Osteoblast (primary cell): ENCODE measurements at regions not wholly inside any gene's neighbourhood (a gene's known extent, or its start where the extent isn't known, plus 50 kb on each side); places are given as distances from the start of the nearest gene placed in this dataset.

Source experiments
- DNase-seq: peaks from one replicate; pipeline ENCODE4 v3.0.0; 2011; ENCODE audit warnings: low spot score, mixed read lengths; ENCODE audit not compliant: insufficient read length; ENCODE audit errors: missing footprints
- H2AFZ ChIP-seq: 2 replicates; pipeline ENCODE4 v1.6.0; 2011; ENCODE audit warnings: mild to moderate bottlenecking, low read length
- H3K27ac ChIP-seq: 2 replicates; pipeline ENCODE4 v1.5.1; 2011; ENCODE audit warnings: mild to moderate bottlenecking, low read depth, low read length, moderate library complexity
- H3K27me3 ChIP-seq: 2 replicates; pipeline ENCODE4 v1.6.0; 2012; ENCODE audit warnings: mild to moderate bottlenecking, control low read depth, inconsistent platforms, low read length, moderate library complexity; ENCODE audit not compliant: insufficient read depth
- H3K36me3 ChIP-seq: 2 replicates; pipeline ENCODE4 v1.5.1; 2011; ENCODE audit warnings: mild to moderate bottlenecking, low read length, control low read depth, moderate library complexity; ENCODE audit not compliant: insufficient read depth
- H3K4me1 ChIP-seq: 2 replicates; pipeline ENCODE4 v1.5.1; 2011; ENCODE audit warnings: mild to moderate bottlenecking, low read length, control low read depth, moderate library complexity; ENCODE audit not compliant: insufficient read depth
- H3K4me2 ChIP-seq: 2 replicates; pipeline ENCODE4 v1.6.0; 2011; ENCODE audit warnings: mild to moderate bottlenecking, low read length; ENCODE audit not compliant: insufficient read depth
- H3K4me3 ChIP-seq: fragments of 200-600 bp; sonication (generic); 3 replicates; pipeline ENCODE4 v1.5.1; 2012; ENCODE audit warnings: mild to moderate bottlenecking, low read length, inconsistent platforms; ENCODE audit not compliant: insufficient read depth
- H3K79me2 ChIP-seq: 2 replicates; pipeline ENCODE4 v1.6.0; 2012; ENCODE audit warnings: mild to moderate bottlenecking, low read length, control low read depth, inconsistent platforms; ENCODE audit not compliant: insufficient read depth
- H3K9me3 ChIP-seq: 2 replicates; pipeline ENCODE4 v1.5.1; 2011; ENCODE audit warnings: low read depth, low read length, control low read depth
- H4K20me1 ChIP-seq: 2 replicates; pipeline ENCODE4 v1.6.0; 2012; ENCODE audit warnings: mild to moderate bottlenecking, low read length, control low read depth; ENCODE audit not compliant: insufficient read depth
- TF ChIP-seq, protein P1 (sequence below): IDR thresholded peaks from 2 replicates; pipeline ENCODE4 v1.5.1; 2011; ENCODE audit warnings: mild to moderate bottlenecking, low read depth, low read length, moderate library complexity; ENCODE audit errors: extremely low read depth

DNA sequence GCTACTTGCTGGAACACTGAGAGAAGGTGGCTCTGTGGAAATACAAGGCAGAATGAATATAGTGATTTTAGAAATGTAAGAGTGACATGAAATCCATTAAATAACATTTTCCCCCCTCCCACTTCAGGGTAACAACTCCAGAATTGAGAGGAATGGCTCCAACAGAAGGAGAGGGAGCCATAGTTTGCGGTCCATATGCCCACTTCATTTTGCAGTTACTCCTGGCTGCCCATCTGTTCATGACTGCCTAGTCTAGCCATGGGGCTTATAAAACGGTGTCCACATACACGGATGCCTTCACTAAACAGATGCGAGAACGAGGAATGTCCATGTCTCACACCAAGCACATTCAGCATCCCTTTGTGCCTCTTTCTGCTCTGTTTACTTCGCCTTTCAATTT lies 186.7 kb downstream of the TMEM38B start:
- TF ChIP-seq, protein P1, sequence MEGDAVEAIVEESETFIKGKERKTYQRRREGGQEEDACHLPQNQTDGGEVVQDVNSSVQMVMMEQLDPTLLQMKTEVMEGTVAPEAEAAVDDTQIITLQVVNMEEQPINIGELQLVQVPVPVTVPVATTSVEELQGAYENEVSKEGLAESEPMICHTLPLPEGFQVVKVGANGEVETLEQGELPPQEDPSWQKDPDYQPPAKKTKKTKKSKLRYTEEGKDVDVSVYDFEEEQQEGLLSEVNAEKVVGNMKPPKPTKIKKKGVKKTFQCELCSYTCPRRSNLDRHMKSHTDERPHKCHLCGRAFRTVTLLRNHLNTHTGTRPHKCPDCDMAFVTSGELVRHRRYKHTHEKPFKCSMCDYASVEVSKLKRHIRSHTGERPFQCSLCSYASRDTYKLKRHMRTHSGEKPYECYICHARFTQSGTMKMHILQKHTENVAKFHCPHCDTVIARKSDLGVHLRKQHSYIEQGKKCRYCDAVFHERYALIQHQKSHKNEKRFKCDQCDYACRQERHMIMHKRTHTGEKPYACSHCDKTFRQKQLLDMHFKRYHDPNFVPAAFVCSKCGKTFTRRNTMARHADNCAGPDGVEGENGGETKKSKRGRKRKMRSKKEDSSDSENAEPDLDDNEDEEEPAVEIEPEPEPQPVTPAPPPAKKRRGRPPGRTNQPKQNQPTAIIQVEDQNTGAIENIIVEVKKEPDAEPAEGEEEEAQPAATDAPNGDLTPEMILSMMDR, result no peak
- Histone ChIP-seq H4K20me1 (no peaks in the 10 kb centered on the region), H3K4me2 (no peak overlapping the region), H3K4me1 (no peaks in the 10 kb centered on the region), H3K9me3 (no peaks in the 10 kb centered on the region), H3K36me3 (no peaks in the 10 kb centered on the region), H3K27ac (no peak overlapping the region), H3K4me3 (no peak overlapping the region), H3K79me2 (no peaks in the 10 kb centered on the region), H3K27me3 (no peaks in the 10 kb centered on the region), H2AFZ (no peak overlapping the region)
- no peak for DNase-seq

DNA sequence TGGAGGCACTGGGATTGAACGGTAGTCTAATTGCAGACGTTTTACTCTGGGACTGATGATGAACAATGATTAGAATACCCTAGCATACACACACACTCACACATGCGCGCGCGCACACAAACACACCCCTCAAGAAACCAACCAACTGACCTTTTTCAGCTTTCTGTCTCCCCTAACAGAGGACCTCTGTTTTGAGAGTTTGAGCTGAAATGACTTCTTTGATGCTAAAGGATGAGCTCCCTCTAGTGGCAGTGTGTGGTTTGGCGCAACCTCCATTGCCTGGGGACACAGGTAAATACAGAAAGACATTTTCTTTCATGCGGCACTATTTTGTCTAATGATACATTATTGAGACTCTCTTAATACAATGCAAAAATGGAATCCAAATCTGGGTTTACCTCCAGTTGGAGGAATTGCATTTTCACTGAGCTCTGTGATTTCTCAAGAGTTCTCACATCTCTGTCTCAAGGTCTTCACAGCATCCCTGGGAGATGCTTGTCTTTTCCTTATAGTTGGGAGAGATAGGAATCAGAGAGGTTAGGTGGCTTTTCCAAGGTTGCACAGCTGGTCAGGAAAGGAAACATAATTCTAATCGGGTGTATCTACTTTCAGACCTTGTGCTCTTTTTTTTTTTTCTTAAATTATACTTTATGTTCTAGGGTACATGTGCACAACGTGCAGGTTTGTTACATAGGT lies 187.5 kb downstream of the TMEM38B start:
- Histone ChIP-seq H3K79me2 (no peaks in the 10 kb centered on the region), H3K4me3 (no peak overlapping the region), H3K27ac (no peak overlapping the region), H3K36me3 (no peaks in the 10 kb centered on the region), H3K4me1 (no peaks in the 10 kb centered on the region), H3K9me3 (no peaks in the 10 kb centered on the region), H3K4me2 (no peak overlapping the region), H3K27me3 (no peaks in the 10 kb centered on the region), H2AFZ (peak overlapping the region; percentile 68), H4K20me1 (no peaks in the 10 kb centered on the region)
- DNase-seq, result no peak
- TF ChIP-seq, protein P1, result peak; percentile 91

DNA sequence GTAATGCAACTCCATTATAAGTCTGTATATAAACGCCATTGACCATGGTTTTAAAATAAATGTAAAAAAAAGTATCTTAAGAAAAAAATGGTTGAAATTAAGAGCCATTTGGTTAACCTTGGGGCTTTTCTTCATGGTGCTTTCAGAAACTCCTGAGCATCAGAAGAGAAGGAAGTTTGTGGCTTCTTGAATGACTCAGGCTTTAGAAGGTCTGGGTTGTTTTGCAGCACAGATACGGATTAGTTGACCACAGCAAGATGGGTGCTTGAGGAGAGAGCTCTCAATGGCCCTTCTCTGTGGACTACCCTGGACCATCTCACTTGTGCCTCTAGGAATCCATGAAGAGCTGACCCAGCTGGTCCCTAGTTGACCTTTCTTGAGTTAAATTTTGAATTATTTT lies 189.5 kb downstream of the TMEM38B start:
- no peaks in the 10 kb centered on the region for H3K79me2 ChIP-seq
- no peaks in the 10 kb centered on the region for H4K20me1 ChIP-seq
- no peak for DNase-seq
- no peaks in the 10 kb centered on the region for H3K4me1 ChIP-seq
- H3K4me3 ChIP-seq, result no peak overlapping the region
- TF ChIP-seq, protein P1, result no peak
- no peak overlapping the region for H3K27ac ChIP-seq
- H3K27me3 ChIP-seq, result no peaks in the 10 kb centered on the region
- H3K4me2 ChIP-seq, result no peak overlapping the region
- no peaks in the 10 kb centered on the region for H3K9me3 ChIP-seq
- no peaks in the 10 kb centered on the region for H3K36me3 ChIP-seq
- no peak overlapping the region for H2AFZ ChIP-seq

DNA sequence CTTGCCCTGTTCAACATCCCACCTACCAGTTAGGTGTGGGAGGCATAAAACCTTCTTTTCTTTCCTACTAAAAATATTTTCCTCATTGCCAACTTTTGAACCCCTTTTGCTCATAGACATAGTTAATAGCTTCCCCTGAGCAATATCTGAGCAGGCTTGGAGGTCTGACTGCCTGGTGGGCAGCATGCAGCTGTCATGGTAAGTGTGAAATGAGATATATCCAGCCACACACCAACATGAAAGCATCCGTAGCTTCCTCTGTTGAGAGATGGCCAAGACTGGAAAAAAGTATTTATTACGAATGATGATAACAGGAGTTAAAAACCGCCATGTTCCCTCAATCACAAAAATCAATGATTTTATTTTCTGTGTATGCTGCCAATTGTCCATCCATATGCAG lies 190.1 kb downstream of the TMEM38B start:
- Histone ChIP-seq H3K4me2 (no peak overlapping the region), H3K4me3 (no peak overlapping the region), H3K9me3 (no peaks in the 10 kb centered on the region), H2AFZ (no peak overlapping the region), H3K36me3 (no peaks in the 10 kb centered on the region), H3K4me1 (no peaks in the 10 kb centered on the region), H3K27ac (no peak overlapping the region), H3K79me2 (no peaks in the 10 kb centered on the region), H3K27me3 (no peaks in the 10 kb centered on the region), H4K20me1 (no peaks in the 10 kb centered on the region)
- TF ChIP-seq, protein P1, result no peak
- DNase-seq, result no peak
